GM12891 (cell line): ENCODE measurements at regions not wholly inside any gene's neighbourhood (a gene's known extent, or its start where the extent isn't known, plus 50 kb on each side); places are given as distances from the start of the nearest gene placed in this dataset.

Experiments
- POLR2A ChIP-seq: IDR thresholded peaks from 2 replicates; pipeline ENCODE4 v1.6.1; 2011; ENCODE audit warnings: low read depth, low read length, control low read depth
- TAF1 ChIP-seq: IDR thresholded peaks from 2 replicates; pipeline ENCODE4 v1.6.1; 2011; ENCODE audit warnings: low read depth, low read length, control low read depth

GRCh38 chr1:244286341-244286740, 165.4 kb downstream of the ADSS2 start:
- no peak for TF ChIP-seq POLR2A
- no peak for TF ChIP-seq TAF1
